ENCODE measurements at regions not wholly inside any gene's neighbourhood (a gene's known extent, or its start where the extent isn't known, plus 50 kb on each side); places are given as distances from the start of the nearest gene placed in this dataset.

DNA sequence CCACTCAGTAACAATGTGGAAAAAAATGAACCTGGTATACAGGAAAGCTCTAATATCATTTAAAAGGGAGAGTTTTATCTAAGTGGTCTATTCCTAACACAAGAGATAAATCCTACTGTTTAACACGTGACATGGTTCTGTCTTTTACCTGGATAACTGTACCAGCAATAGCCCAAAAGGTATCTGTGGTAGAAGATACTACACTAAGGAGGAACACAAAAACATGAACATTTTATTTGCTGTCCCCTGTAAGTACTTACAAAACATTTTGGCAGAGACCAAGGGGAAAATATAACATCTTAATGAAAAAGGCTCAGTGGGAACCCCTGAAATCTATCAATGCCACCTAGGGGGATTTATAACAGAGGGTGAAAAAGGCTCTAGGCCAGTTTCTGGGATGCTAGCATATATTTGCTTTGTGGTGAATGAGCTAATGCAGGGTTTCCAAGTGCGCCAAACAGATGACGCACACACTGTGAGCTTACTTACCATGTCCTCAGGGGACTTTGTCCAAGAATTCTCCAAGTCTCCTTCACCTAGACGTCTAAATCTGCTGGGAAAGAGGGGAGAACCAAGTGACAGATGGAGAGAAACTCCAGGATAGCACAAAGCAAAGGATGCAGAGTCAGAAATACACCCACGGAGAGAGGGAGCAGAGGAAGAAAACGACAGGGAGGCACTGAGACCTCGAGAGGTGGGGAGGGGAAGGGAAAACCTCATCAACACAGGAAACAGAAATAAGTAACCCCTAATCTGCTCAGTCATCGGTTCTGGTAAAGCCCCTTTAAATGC lies 112.5 kb upstream of the PRNP start:
- DNase-seq (ENCODE audit: low spot score in 2 of 2, unreplicated experiment in 2 of 2) = no peak
- Mint-ChIP-seq H3K4me3 (no peak overlapping the region), H3K27me3 (ENCODE audit: low read depth) (peaks cover 50% of the 10 kb centered on the region), H3K4me1 (no peaks in the 10 kb centered on the region), H3K36me3 (no peaks in the 10 kb centered on the region), H3K9me3 (peaks cover 11% of the 10 kb centered on the region), H3K27ac (no peak overlapping the region)
- TF ChIP-seq, protein P1, sequence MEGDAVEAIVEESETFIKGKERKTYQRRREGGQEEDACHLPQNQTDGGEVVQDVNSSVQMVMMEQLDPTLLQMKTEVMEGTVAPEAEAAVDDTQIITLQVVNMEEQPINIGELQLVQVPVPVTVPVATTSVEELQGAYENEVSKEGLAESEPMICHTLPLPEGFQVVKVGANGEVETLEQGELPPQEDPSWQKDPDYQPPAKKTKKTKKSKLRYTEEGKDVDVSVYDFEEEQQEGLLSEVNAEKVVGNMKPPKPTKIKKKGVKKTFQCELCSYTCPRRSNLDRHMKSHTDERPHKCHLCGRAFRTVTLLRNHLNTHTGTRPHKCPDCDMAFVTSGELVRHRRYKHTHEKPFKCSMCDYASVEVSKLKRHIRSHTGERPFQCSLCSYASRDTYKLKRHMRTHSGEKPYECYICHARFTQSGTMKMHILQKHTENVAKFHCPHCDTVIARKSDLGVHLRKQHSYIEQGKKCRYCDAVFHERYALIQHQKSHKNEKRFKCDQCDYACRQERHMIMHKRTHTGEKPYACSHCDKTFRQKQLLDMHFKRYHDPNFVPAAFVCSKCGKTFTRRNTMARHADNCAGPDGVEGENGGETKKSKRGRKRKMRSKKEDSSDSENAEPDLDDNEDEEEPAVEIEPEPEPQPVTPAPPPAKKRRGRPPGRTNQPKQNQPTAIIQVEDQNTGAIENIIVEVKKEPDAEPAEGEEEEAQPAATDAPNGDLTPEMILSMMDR (IDR thresholded peaks at IDR 0.05; ENCODE audit: unreplicated experiment) = no peak

DNA sequence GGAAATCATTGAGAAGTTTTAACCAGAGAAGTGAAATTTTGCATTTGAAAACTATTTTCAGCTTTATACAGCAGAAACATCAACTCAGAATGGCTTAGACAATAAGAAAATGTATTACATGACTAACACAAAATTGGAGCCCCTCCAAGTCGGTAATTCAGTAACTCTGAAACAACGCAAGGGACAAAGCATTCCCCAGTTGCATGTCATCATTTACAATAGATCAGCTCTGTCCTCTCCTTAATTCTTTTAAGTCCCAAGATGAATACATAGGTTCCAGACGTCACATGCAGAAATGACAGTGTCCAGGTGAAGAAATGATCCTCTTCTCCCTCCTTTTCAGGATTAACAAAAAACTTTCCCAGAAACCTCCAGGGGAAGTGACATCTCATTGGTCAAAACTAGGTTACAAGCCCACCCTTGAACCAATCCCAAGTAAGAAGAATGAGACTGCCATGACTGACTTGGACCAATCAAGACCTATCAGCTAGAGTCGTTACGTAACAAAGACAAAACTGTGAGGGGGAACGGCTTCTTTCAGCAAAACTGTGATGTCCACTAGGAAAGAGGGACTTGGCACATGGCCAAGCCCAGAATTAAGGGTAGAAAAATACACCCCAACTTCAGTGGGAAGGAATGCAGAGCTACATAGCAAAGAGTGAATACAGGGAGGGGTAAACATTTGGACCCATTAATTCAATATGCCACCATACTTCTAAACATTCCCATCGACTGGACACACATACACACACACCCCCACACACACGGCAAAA lies 114.3 kb upstream of the PRNP start:
- H3K36me3 Mint-ChIP-seq = no peaks in the 10 kb centered on the region

DNA sequence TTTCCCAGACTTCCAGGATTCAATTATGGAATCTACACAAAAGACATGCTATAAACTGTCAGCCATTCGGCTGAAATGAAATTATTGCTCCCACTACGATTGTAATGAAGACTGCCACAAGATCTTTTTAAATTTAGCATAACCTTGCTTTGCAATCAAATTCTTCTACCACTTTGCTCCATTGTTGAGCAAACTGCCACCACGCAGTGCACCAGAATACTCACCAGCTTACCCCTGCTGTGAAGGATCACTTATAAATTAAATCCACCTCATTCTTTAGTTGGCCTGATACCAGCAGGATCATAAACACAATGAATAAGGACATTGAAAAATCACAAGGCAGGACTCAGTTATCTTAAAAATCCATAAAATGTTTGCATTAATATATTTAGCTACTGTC lies 116.4 kb upstream of the PRNP start:
- H3K9me3 Mint-ChIP-seq = peaks cover 4% of the 10 kb centered on the region
- H3K4me1 Mint-ChIP-seq = no peaks in the 10 kb centered on the region
- peaks cover 25% of the 10 kb centered on the region for H3K27me3 Mint-ChIP-seq (ENCODE audit: low read depth)
- TF ChIP-seq, protein P1 (IDR thresholded peaks at IDR 0.05; ENCODE audit: unreplicated experiment) = no peak
- H3K4me3 Mint-ChIP-seq = no peak overlapping the region
- H3K36me3 Mint-ChIP-seq = no peaks in the 10 kb centered on the region
- DNase-seq (ENCODE audit: low spot score in 2 of 2, unreplicated experiment in 2 of 2) = no peak
- no peak overlapping the region for H3K27ac Mint-ChIP-seq

More for the DNA sequence above, 114.3 kb upstream of the PRNP start:
- DNase-seq (ENCODE audit: low spot score in 2 of 2, unreplicated experiment in 2 of 2) = no peak
- TF ChIP-seq, protein P1 (IDR thresholded peaks at IDR 0.05; ENCODE audit: unreplicated experiment) = no peak
- Mint-ChIP-seq H3K9me3 (no peaks in the 10 kb centered on the region), H3K4me3 (no peak overlapping the region), H3K4me1 (no peaks in the 10 kb centered on the region), H3K27me3 (ENCODE audit: low read depth) (peaks cover 36% of the 10 kb centered on the region), H3K27ac (no peak overlapping the region)

DNA sequence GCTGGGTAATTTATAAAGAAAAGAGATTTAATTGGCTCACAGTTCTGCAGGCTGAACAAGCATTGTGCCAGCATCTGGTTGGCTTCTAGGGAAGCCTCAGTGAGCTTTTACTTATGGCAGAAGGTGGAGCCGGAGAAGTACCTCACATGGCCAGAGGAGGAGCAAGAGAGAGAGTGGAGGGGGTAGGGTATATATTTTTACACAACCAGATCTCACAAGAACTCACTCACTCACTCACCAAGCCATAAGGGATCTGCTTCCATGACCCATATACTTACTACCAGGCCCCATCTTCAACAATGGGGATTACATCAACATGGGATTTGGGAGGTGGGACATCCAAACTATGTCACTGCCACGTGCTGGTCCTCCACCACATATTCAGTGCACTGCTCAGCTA lies 117.2 kb upstream of the PRNP start:
- Mint-ChIP-seq H3K4me3 (no peak overlapping the region), H3K27me3 (ENCODE audit: low read depth) (peaks cover 29% of the 10 kb centered on the region), H3K36me3 (no peaks in the 10 kb centered on the region), H3K9me3 (peaks cover 8% of the 10 kb centered on the region), H3K27ac (no peak overlapping the region), H3K4me1 (no peaks in the 10 kb centered on the region)
- DNase-seq (ENCODE audit: low spot score in 2 of 2, unreplicated experiment in 2 of 2) = no peak
- TF ChIP-seq, protein P1 (IDR thresholded peaks at IDR 0.05; ENCODE audit: unreplicated experiment) = no peak

DNA sequence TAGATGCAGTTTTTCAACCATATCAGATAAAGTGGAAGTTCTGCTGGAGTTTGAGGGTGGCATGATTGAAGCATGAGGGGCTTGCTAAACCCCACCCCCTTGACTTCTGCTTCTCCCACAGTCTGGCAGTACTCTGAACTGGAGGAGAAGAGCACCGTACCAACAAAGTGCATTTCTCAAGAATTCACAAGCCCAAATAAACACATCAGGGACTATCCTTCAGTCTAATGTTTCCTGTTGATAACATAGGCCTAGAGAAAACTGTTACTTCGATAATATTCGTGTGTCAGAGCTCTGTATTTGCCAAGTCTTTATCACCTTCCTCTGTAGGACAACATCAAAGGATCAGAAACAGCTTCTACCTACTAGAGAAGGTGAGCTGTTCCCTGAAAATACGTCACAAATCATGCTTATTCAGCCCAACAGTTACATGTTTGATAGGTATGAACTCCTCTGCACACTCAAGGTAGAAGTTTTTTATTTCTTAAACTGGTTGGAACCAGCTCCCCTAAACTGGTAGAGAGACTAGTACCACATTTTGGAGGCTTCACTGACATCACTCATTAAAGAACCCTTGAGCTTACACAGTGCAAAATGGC lies 117.8 kb upstream of the PRNP start:
- Mint-ChIP-seq H3K27ac (no peak overlapping the region), H3K36me3 (no peaks in the 10 kb centered on the region), H3K4me1 (no peaks in the 10 kb centered on the region), H3K9me3 (peaks cover 11% of the 10 kb centered on the region), H3K27me3 (ENCODE audit: low read depth) (peaks cover 29% of the 10 kb centered on the region), H3K4me3 (no peak overlapping the region)
- TF ChIP-seq, protein P1 (IDR thresholded peaks at IDR 0.05; ENCODE audit: unreplicated experiment) = no peak
- DNase-seq (ENCODE audit: low spot score in 2 of 2, unreplicated experiment in 2 of 2) = no peak

Data from mesothelial cell of epicardium (in vitro differentiated cells).